ENCODE measurements at regions not wholly inside any gene's neighbourhood (a gene's known extent, or its start where the extent isn't known, plus 50 kb on each side); places are given as distances from the start of the nearest gene placed in this dataset.

- no peaks in the 10 kb centered on the region for H3K27me3 Mint-ChIP-seq
- H3K9me3 Mint-ChIP-seq: peaks cover 10% of the 10 kb centered on the region
- H3K4me3 Mint-ChIP-seq: no peak overlapping the region
- H3K4me1 Mint-ChIP-seq: no peaks in the 10 kb centered on the region
- H3K36me3 Mint-ChIP-seq: no peaks in the 10 kb centered on the region
- no peak for DNase-seq
- H3K27ac Mint-ChIP-seq: no peak overlapping the region
These were observed 1540.6 kb upstream of the GBE1 start for GRCh38 chr3:83302091-83302490.

- H3K36me3 Mint-ChIP-seq: no peaks in the 10 kb centered on the region
- no peaks in the 10 kb centered on the region for H3K27me3 Mint-ChIP-seq
- H3K9me3 Mint-ChIP-seq: no peaks in the 10 kb centered on the region
- no peak for DNase-seq
- no peak overlapping the region for H3K27ac Mint-ChIP-seq
- H3K4me3 Mint-ChIP-seq: no peak overlapping the region
- H3K4me1 Mint-ChIP-seq: no peaks in the 10 kb centered on the region
These were observed 1556.2 kb upstream of the GBE1 start for GRCh38 chr3:83317605-83318004.

- H3K27ac Mint-ChIP-seq: no peak overlapping the region
- no peaks in the 10 kb centered on the region for H3K27me3 Mint-ChIP-seq
- no peaks in the 10 kb centered on the region for H3K4me1 Mint-ChIP-seq
- no peaks in the 10 kb centered on the region for H3K36me3 Mint-ChIP-seq
- DNase-seq: no peak
- peaks cover 2% of the 10 kb centered on the region for H3K9me3 Mint-ChIP-seq
- H3K4me3 Mint-ChIP-seq: no peak overlapping the region
These were observed 1559.3 kb upstream of the GBE1 start for GRCh38 chr3:83320726-83321125.

- peaks cover 2% of the 10 kb centered on the region for H3K9me3 Mint-ChIP-seq
- no peak for DNase-seq
- no peak overlapping the region for H3K4me3 Mint-ChIP-seq
- no peaks in the 10 kb centered on the region for H3K36me3 Mint-ChIP-seq
- H3K4me1 Mint-ChIP-seq: no peaks in the 10 kb centered on the region
- H3K27ac Mint-ChIP-seq: no peak overlapping the region
- H3K27me3 Mint-ChIP-seq: no peaks in the 10 kb centered on the region
These were observed 1560.0 kb upstream of the GBE1 start for GRCh38 chr3:83321457-83321856.

- H3K27me3 Mint-ChIP-seq: no peaks in the 10 kb centered on the region
- peaks cover 2% of the 10 kb centered on the region for H3K9me3 Mint-ChIP-seq
- DNase-seq: no peak
- no peaks in the 10 kb centered on the region for H3K4me1 Mint-ChIP-seq
- H3K4me3 Mint-ChIP-seq: no peak overlapping the region
- no peak overlapping the region for H3K27ac Mint-ChIP-seq
- no peaks in the 10 kb centered on the region for H3K36me3 Mint-ChIP-seq
These were observed 1560.4 kb upstream of the GBE1 start for GRCh38 chr3:83321891-83322290.

- DNase-seq: no peak
- H3K4me1 Mint-ChIP-seq: no peaks in the 10 kb centered on the region
- H3K36me3 Mint-ChIP-seq: no peaks in the 10 kb centered on the region
- H3K27ac Mint-ChIP-seq: no peak overlapping the region
- H3K27me3 Mint-ChIP-seq: no peaks in the 10 kb centered on the region
- no peak overlapping the region for H3K4me3 Mint-ChIP-seq
- H3K9me3 Mint-ChIP-seq: peaks cover 3% of the 10 kb centered on the region
These were observed 1592.8 kb upstream of the GBE1 start for GRCh38 chr3:83354205-83354604.

GRCh38 chr3:83393276-83393675, 1565.5 kb upstream of the CADM2 start:
- Mint-ChIP-seq H3K9me3 (peaks cover 9% of the 10 kb centered on the region), H3K27ac (no peak overlapping the region), H3K4me3 (no peak overlapping the region), H3K27me3 (no peaks in the 10 kb centered on the region), H3K36me3 (no peaks in the 10 kb centered on the region), H3K4me1 (no peaks in the 10 kb centered on the region)
- no peak for DNase-seq

- Mint-ChIP-seq H3K4me1 (no peaks in the 10 kb centered on the region), H3K9me3 (peaks cover 6% of the 10 kb centered on the region), H3K27ac (no peak overlapping the region), H3K36me3 (no peaks in the 10 kb centered on the region), H3K4me3 (no peak overlapping the region), H3K27me3 (no peaks in the 10 kb centered on the region)
- no peak for DNase-seq
These were observed 1554.9 kb upstream of the CADM2 start for GRCh38 chr3:83403927-83404326.

- no peak overlapping the region for H3K4me3 Mint-ChIP-seq
- no peaks in the 10 kb centered on the region for H3K4me1 Mint-ChIP-seq
These were observed 1532.5 kb upstream of the CADM2 start for GRCh38 chr3:83426300-83426699.

GRCh38 chr3:83434880-83435587, 1523.8 kb upstream of the CADM2 start:
- no peak overlapping the region for H3K4me3 Mint-ChIP-seq
- H3K9me3 Mint-ChIP-seq: no peaks in the 10 kb centered on the region
- DNase-seq: no peak
- H3K27ac Mint-ChIP-seq: no peak overlapping the region
- H3K4me1 Mint-ChIP-seq: no peaks in the 10 kb centered on the region
- no peaks in the 10 kb centered on the region for H3K27me3 Mint-ChIP-seq
- no peaks in the 10 kb centered on the region for H3K36me3 Mint-ChIP-seq

More at GRCh38 chr3:83426300-83426699, 1532.5 kb upstream of the CADM2 start:
- Mint-ChIP-seq H3K27ac (no peak overlapping the region), H3K27me3 (no peaks in the 10 kb centered on the region), H3K9me3 (peaks cover 8% of the 10 kb centered on the region), H3K36me3 (no peaks in the 10 kb centered on the region)
- no peak for DNase-seq

GRCh38 chr3:83438188-83438587, 1520.6 kb upstream of the CADM2 start:
- Mint-ChIP-seq H3K36me3 (no peaks in the 10 kb centered on the region), H3K9me3 (peaks cover 10% of the 10 kb centered on the region), H3K27ac (no peak overlapping the region), H3K4me3 (no peak overlapping the region), H3K27me3 (no peaks in the 10 kb centered on the region), H3K4me1 (no peaks in the 10 kb centered on the region)
- no peak for DNase-seq

- no peak for DNase-seq
- no peaks in the 10 kb centered on the region for H3K4me1 Mint-ChIP-seq
- no peak overlapping the region for H3K27ac Mint-ChIP-seq
- no peaks in the 10 kb centered on the region for H3K27me3 Mint-ChIP-seq
- H3K4me3 Mint-ChIP-seq: no peak overlapping the region
- H3K9me3 Mint-ChIP-seq: peaks cover 1% of the 10 kb centered on the region
- no peaks in the 10 kb centered on the region for H3K36me3 Mint-ChIP-seq
These were observed 1505.7 kb upstream of the CADM2 start for GRCh38 chr3:83453056-83453455.

- Mint-ChIP-seq H3K4me3 (no peak overlapping the region), H3K27ac (no peak overlapping the region), H3K9me3 (peaks cover 1% of the 10 kb centered on the region), H3K4me1 (no peaks in the 10 kb centered on the region), H3K36me3 (no peaks in the 10 kb centered on the region), H3K27me3 (no peaks in the 10 kb centered on the region)
- no peak for DNase-seq
These were observed 1504.4 kb upstream of the CADM2 start for GRCh38 chr3:83454353-83454752.

- peaks cover 1% of the 10 kb centered on the region for H3K9me3 Mint-ChIP-seq
- H3K4me1 Mint-ChIP-seq: no peaks in the 10 kb centered on the region
- H3K4me3 Mint-ChIP-seq: no peak overlapping the region
- no peaks in the 10 kb centered on the region for H3K27me3 Mint-ChIP-seq
- H3K36me3 Mint-ChIP-seq: no peaks in the 10 kb centered on the region
- DNase-seq: no peak
- H3K27ac Mint-ChIP-seq: no peak overlapping the region
These were observed 1501.2 kb upstream of the CADM2 start for GRCh38 chr3:83457551-83457950.

GRCh38 chr3:83460052-83460451, 1498.7 kb upstream of the CADM2 start:
- Mint-ChIP-seq H3K4me3 (no peak overlapping the region), H3K36me3 (no peaks in the 10 kb centered on the region), H3K27me3 (no peaks in the 10 kb centered on the region), H3K9me3 (no peaks in the 10 kb centered on the region), H3K4me1 (no peaks in the 10 kb centered on the region), H3K27ac (no peak overlapping the region)
- no peak for DNase-seq

- Mint-ChIP-seq H3K36me3 (no peaks in the 10 kb centered on the region), H3K27ac (no peak overlapping the region), H3K4me3 (no peak overlapping the region), H3K4me1 (no peaks in the 10 kb centered on the region), H3K27me3 (no peaks in the 10 kb centered on the region), H3K9me3 (no peaks in the 10 kb centered on the region)
- no peak for DNase-seq
These were observed 1497.4 kb upstream of the CADM2 start for GRCh38 chr3:83461411-83461810.
